DOHH2 (cell line): ENCODE measurements at regions not wholly inside any gene's neighbourhood (a gene's known extent, or its start where the extent isn't known, plus 50 kb on each side); places are given as distances from the start of the nearest gene placed in this dataset.
"Not testable (repeated sequence)": the region's sequence is repeated elsewhere in the genome, so short reads cannot be mapped to it uniquely, and the experiment has no call there.

Source experiments
- H3F3A ChIP-seq: fragments of 200-600 bp; sonication (generic), shearing (Covaris generic); 2 replicates; pipeline ENCODE4 v1.6.0; 2016; ENCODE audit warnings: antibody characterized with exemption, mild to moderate bottlenecking; ENCODE audit not compliant: control insufficient read depth, insufficient read depth
- H3K27ac ChIP-seq: fragments of 200-600 bp; sonication (generic); 2 replicates; pipeline ENCODE4 v1.5.1; 2014; ENCODE audit warnings: low read depth, mild to moderate bottlenecking, low read length, moderate library complexity
- H3K27me3 ChIP-seq: fragments of 200-600 bp; sonication (generic); 2 replicates; pipeline ENCODE4 v1.6.1; 2014; ENCODE audit warnings: mild to moderate bottlenecking, low read length, mixed read lengths; ENCODE audit not compliant: control insufficient read depth
- H3K36me3 ChIP-seq: fragments of 200-600 bp; sonication (generic); 2 replicates; pipeline ENCODE4 v1.6.1; 2014; ENCODE audit warnings: mild to moderate bottlenecking, low read length, moderate library complexity, mixed read lengths; ENCODE audit not compliant: control insufficient read depth
- H3K4me1 ChIP-seq: fragments of 200-600 bp; sonication (generic); 2 replicates; pipeline ENCODE4 v1.6.1; 2014; ENCODE audit warnings: mild to moderate bottlenecking, low read length, mixed read lengths; ENCODE audit not compliant: control insufficient read depth
- H3K4me2 ChIP-seq: fragments of 200-600 bp; sonication (generic); 2 replicates; pipeline ENCODE4 v1.6.0; 2014; ENCODE audit warnings: mild to moderate bottlenecking, low read length, moderate library complexity
- H3K4me3 ChIP-seq: fragments of 200-600 bp; sonication (generic); 2 replicates; pipeline ENCODE4 v1.5.1; 2014; ENCODE audit warnings: mild to moderate bottlenecking, low read length, mixed read lengths
- H3K79me2 ChIP-seq: fragments of 200-600 bp; sonication (generic); 2 replicates; pipeline ENCODE4 v1.6.1; 2014; ENCODE audit warnings: mild to moderate bottlenecking, low read length, mixed read lengths; ENCODE audit not compliant: control insufficient read depth
- H3K9me2 ChIP-seq: fragments of 200-600 bp; sonication (generic); replicated peaks from 2 replicates; pipeline ENCODE4 v1.6.1; 2014; ENCODE audit warnings: mild to moderate bottlenecking, low read length, mixed read lengths; ENCODE audit not compliant: control insufficient read depth
- H3K9me3 ChIP-seq: fragments of 200-600 bp; sonication (generic); 2 replicates; pipeline ENCODE4 v1.6.1; 2014; ENCODE audit warnings: antibody characterized with exemption, low read length, mixed read lengths; ENCODE audit not compliant: control insufficient read depth, insufficient read depth
- H4K20me1 ChIP-seq: fragments of 200-600 bp; sonication (generic); 2 replicates; pipeline ENCODE4 v1.6.0; 2014; ENCODE audit warnings: low read depth, mild to moderate bottlenecking, antibody characterized with exemption, low read length, moderate library complexity; ENCODE audit not compliant: control insufficient read depth, insufficient read depth
- CTCF ChIP-seq: fragments of 200-600 bp; sonication (generic); IDR thresholded peaks from one replicate; pipeline ENCODE4 v1.5.1; 2014; ENCODE audit warnings: antibody characterized with exemption, mild to moderate bottlenecking, low read depth, low read length; ENCODE audit not compliant: poor library complexity, severe bottlenecking
- EZH2phosphoT487 ChIP-seq: fragments of 200-600 bp; sonication (generic); IDR thresholded peaks from 2 replicates; pipeline ENCODE4 v1.6.1; 2017; ENCODE audit warnings: borderline replicate concordance, mild to moderate bottlenecking, antibody characterized with exemption, low read length, moderate library complexity, mixed read lengths

GRCh38 chr15:25094066-25094465, 139.3 kb downstream of the SNRPN start:
- TF ChIP-seq CTCF (no peak), EZH2phosphoT487 (no peak)
- Histone ChIP-seq H3K4me3 (no peak overlapping the region), H3K4me1 (no peaks in the 10 kb centered on the region), H4K20me1 (no peaks in the 10 kb centered on the region), H3K36me3 (peaks cover 29% of the 10 kb centered on the region), H3K9me3 (peaks cover 12% of the 10 kb centered on the region; the same call in 1 of the 2 replicates), H3K27me3 (no peaks in the 10 kb centered on the region), H3K79me2 (no peaks in the 10 kb centered on the region), H3K9me2 (no peaks in the 10 kb centered on the region), H3F3A (no peaks in the 10 kb centered on the region), H3K27ac (no peak overlapping the region), H3K4me2 (no peak overlapping the region)

GRCh38 chr15:25094519-25094918, 139.7 kb downstream of the SNRPN start:
- no peaks in the 10 kb centered on the region for H3F3A ChIP-seq
- no peak overlapping the region for H3K27ac ChIP-seq
- H3K36me3 ChIP-seq = peaks cover 29% of the 10 kb centered on the region
- H3K4me2 ChIP-seq = no peak overlapping the region
- no peaks in the 10 kb centered on the region for H3K27me3 ChIP-seq
- no peaks in the 10 kb centered on the region for H3K79me2 ChIP-seq
- H3K9me2 ChIP-seq = no peaks in the 10 kb centered on the region
- TF ChIP-seq CTCF (no peak), EZH2phosphoT487 (no peak)
- H3K4me3 ChIP-seq = no peak overlapping the region
- H3K9me3 ChIP-seq = peaks cover 10% of the 10 kb centered on the region; the same call in 1 of the 2 replicates
- H3K4me1 ChIP-seq = no peaks in the 10 kb centered on the region
- no peaks in the 10 kb centered on the region for H4K20me1 ChIP-seq

GRCh38 chr15:25095179-25095578, 140.4 kb downstream of the SNRPN start:
- Histone ChIP-seq H3K9me3 (peaks cover 5% of the 10 kb centered on the region; the same call in 1 of the 2 replicates), H3K27ac (no peak overlapping the region), H3F3A (no peaks in the 10 kb centered on the region), H3K4me2 (no peak overlapping the region), H3K9me2 (no peaks in the 10 kb centered on the region), H3K4me3 (no peak overlapping the region), H3K27me3 (no peaks in the 10 kb centered on the region), H3K79me2 (no peaks in the 10 kb centered on the region), H3K4me1 (no peaks in the 10 kb centered on the region), H4K20me1 (no peaks in the 10 kb centered on the region), H3K36me3 (peaks cover 26% of the 10 kb centered on the region)
- no peak for TF ChIP-seq EZH2phosphoT487
- TF ChIP-seq CTCF = no peak

- not testable (repeated sequence) for H3K27ac ChIP-seq, H3K9me3 ChIP-seq
- H3K36me3 ChIP-seq = peaks cover 12% of the 10 kb centered on the region
These were observed 145.2 kb downstream of the SNRPN start for GRCh38 chr15:25099966-25100365.

More at GRCh38 chr15:25099966-25100365, 145.2 kb downstream of the SNRPN start:
- not testable (repeated sequence) for H3F3A ChIP-seq, H4K20me1 ChIP-seq, H3K4me3 ChIP-seq, H3K4me1 ChIP-seq, H3K79me2 ChIP-seq, H3K4me2 ChIP-seq, H3K27me3 ChIP-seq, H3K9me2 ChIP-seq
